ENCODE measurements at regions not wholly inside any gene's neighbourhood (a gene's known extent, or its start where the extent isn't known, plus 50 kb on each side); places are given as distances from the start of the nearest gene placed in this dataset.
"Not testable (repeated sequence)": the region's sequence is repeated elsewhere in the genome, so short reads cannot be mapped to it uniquely, and the experiment has no call there.

DNA sequence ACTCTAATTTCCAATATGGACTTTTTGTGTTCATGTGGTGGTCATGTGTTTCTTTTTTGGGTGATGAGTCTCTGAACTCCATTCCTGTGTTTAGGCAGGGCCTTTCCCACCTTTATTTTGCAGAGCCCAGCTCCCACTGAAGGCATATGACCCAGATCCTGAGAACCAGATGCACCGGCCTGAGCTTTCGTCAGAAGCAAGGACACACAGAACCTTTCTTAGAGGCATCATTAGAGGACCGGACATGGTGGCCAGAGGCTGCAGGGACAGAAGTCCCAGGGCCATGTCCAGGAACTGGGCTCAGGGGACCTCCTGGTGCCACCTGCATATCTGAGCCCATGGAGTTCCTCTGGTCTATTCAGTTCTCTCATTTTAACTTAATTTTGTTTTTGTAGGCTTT lies 200.9 kb upstream of the ZNF32 start:
- Histone ChIP-seq H3K9ac (ENCODE audit: low read length) (no peak overlapping the region), H3K4me1 (ENCODE audit: control insufficient read depth, insufficient read depth, low read length) (no peaks in the 10 kb centered on the region), H3K27me3 (ENCODE audit: control insufficient read depth, insufficient read depth, low read length) (no peaks in the 10 kb centered on the region)

GRCh38 chr10:43846968-43847367 lies 198.3 kb upstream of the ZNF32 start:
- H3K27ac ChIP-seq (ENCODE audit: low read depth, low read length): no peak overlapping the region
- no peak overlapping the region for H3K9ac ChIP-seq (ENCODE audit: low read length)

More for the DNA sequence above, 200.9 kb upstream of the ZNF32 start:
- Histone ChIP-seq H3K36me3 (ENCODE audit: control insufficient read depth, insufficient read depth, low read length) (no peaks in the 10 kb centered on the region), H3K4me3 (ENCODE audit: low read length) (no peak overlapping the region), H3K27ac (ENCODE audit: low read depth, low read length) (no peak overlapping the region)

DNA sequence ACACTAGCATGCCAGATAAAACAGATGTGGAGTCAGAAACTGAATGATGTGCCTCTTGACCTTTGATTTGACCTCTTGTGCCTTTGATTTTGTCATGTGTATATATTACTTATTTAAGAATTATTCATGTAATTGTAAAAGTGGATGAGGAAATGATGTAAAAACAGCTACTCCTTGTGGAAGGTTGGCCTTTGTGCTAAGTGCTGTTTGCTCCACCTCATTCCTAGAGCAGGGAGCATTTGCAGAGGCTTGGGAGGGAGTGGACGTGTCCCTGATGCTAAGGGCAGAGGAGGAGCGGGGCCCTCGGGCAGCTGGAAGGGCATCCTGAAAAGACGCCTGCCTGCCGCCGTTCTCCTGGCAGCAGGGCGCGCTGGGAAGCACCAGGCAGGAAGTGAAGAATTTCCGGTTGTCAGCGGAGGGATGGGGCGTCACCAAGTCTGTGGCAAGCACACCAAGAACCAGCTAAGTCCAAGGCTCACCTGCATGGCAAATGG lies 197.6 kb upstream of the ZNF32 start:
- Histone ChIP-seq H3K4me1 (ENCODE audit: control insufficient read depth, insufficient read depth, low read length) (no peaks in the 10 kb centered on the region), H3K9ac (ENCODE audit: low read length) (no peak overlapping the region), H3K4me3 (ENCODE audit: low read length) (no peak overlapping the region), H3K27ac (ENCODE audit: low read depth, low read length) (no peak overlapping the region), H3K36me3 (ENCODE audit: control insufficient read depth, insufficient read depth, low read length) (no peaks in the 10 kb centered on the region), H3K27me3 (ENCODE audit: control insufficient read depth, insufficient read depth, low read length) (no peaks in the 10 kb centered on the region)

More at GRCh38 chr10:43846968-43847367, 198.3 kb upstream of the ZNF32 start:
- Histone ChIP-seq H3K36me3 (ENCODE audit: control insufficient read depth, insufficient read depth, low read length) (no peaks in the 10 kb centered on the region), H3K27me3 (ENCODE audit: control insufficient read depth, insufficient read depth, low read length) (no peaks in the 10 kb centered on the region), H3K4me1 (ENCODE audit: control insufficient read depth, insufficient read depth, low read length) (no peaks in the 10 kb centered on the region), H3K4me3 (ENCODE audit: low read length) (no peak overlapping the region)

- Histone ChIP-seq H3K9ac (ENCODE audit: low read length) (no peak overlapping the region), H3K36me3 (ENCODE audit: control insufficient read depth, insufficient read depth, low read length) (no peaks in the 10 kb centered on the region), H3K4me1 (ENCODE audit: control insufficient read depth, insufficient read depth, low read length) (no peaks in the 10 kb centered on the region), H3K4me3 (ENCODE audit: low read length) (no peak overlapping the region), H3K27me3 (ENCODE audit: control insufficient read depth, insufficient read depth, low read length) (no peaks in the 10 kb centered on the region), H3K27ac (ENCODE audit: low read depth, low read length) (no peak overlapping the region)
Observed at GRCh38 chr10:43845121-43845520, 196.4 kb upstream of the ZNF32 start.

DNA sequence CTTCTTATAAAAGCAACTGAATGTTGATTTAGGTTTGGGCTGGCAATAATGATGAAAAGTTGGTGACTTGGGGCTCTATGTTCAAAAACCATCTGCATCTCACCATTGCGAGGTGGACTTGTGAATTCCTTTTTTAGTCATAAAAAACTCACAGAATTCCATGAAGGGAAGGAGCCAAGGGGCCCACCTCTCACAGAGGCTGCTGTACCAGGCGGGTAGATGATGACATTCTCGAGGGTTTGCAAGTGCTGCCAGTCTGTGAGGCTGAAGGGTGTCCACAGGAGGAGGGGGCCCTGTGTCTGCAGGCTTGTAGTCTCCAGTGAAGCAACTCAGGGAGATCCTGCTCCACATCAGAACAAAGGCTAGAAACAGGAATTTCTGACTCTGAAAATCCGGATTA lies 195.5 kb upstream of the ZNF32 start:
- H3K9ac ChIP-seq (ENCODE audit: low read length): no peak overlapping the region
- no peaks in the 10 kb centered on the region for H3K27me3 ChIP-seq (ENCODE audit: control insufficient read depth, insufficient read depth, low read length)
- no peak overlapping the region for H3K27ac ChIP-seq (ENCODE audit: low read depth, low read length)
- no peaks in the 10 kb centered on the region for H3K4me1 ChIP-seq (ENCODE audit: control insufficient read depth, insufficient read depth, low read length)
- no peak overlapping the region for H3K4me3 ChIP-seq (ENCODE audit: low read length)
- no peaks in the 10 kb centered on the region for H3K36me3 ChIP-seq (ENCODE audit: control insufficient read depth, insufficient read depth, low read length)

DNA sequence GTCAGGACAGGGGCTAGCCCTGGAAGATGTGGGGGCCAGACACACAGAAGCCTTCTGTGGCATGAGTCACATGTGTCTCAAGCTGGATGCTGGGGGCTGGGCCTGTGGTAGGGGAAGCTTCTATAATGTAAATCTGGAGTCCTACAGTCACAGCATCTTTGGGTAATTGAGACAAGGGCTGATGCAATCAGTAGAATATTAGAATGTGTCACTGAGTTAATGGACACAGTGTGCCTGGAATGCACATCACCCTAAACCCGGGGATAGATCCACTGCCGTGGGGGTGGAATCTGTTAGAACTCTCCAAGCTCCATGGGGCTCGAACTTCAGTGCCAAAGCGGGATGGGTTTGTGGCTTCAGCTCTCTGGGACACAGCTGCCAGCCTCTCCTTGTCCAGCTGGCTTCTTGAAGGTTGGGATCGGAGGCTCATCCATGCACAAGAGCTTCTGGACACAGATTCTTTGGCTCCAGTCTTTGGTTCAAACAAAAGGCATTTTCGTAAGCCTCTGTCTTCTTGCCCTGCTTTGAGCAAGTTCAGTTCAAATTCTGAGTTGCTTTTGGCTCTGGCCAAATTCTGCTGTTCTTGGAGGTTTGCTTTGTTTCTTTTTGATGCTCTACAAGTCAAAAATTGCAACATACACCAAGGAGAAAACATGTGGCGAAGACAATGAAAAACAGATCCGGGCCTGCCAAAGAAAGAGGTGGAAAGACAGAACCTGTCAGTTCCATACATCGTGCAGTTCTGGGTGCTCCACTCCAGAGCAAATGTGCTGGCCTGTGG lies 194.8 kb upstream of the ZNF32 start:
- Histone ChIP-seq H3K9ac (ENCODE audit: low read length) (no peak overlapping the region), H3K36me3 (ENCODE audit: control insufficient read depth, insufficient read depth, low read length) (no peaks in the 10 kb centered on the region), H3K4me3 (ENCODE audit: low read length) (no peak overlapping the region), H3K27ac (ENCODE audit: low read depth, low read length) (no peak overlapping the region), H3K4me1 (ENCODE audit: control insufficient read depth, insufficient read depth, low read length) (no peaks in the 10 kb centered on the region), H3K27me3 (ENCODE audit: control insufficient read depth, insufficient read depth, low read length) (no peaks in the 10 kb centered on the region)

GRCh38 chr10:43842496-43842895 lies 193.8 kb upstream of the ZNF32 start:
- Histone ChIP-seq H3K4me3 (ENCODE audit: low read length) (no peak overlapping the region), H3K27ac (ENCODE audit: low read depth, low read length) (no peak overlapping the region), H3K36me3 (ENCODE audit: control insufficient read depth, insufficient read depth, low read length) (no peaks in the 10 kb centered on the region), H3K4me1 (ENCODE audit: control insufficient read depth, insufficient read depth, low read length) (no peaks in the 10 kb centered on the region), H3K9ac (ENCODE audit: low read length) (no peak overlapping the region), H3K27me3 (ENCODE audit: control insufficient read depth, insufficient read depth, low read length) (no peaks in the 10 kb centered on the region)

DNA sequence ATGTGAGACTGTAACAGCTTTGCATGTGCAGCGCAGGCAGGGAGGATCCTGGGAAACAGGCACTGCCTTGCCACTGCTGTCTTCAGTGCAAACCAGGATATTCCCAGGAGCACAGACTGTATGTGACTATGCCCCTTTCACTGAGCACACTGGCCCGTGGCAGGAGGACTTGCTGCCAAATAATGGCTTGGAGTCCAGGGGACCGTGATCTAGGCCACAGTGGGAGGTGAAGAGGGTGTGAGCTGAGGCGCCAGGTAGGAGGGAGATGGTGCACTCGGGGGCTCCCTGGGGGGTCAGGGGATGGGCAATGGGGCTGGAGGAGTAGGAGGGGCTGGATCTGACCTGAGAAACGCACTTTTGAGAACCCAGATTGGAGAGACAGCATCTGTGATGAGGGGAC lies 193.4 kb upstream of the ZNF32 start:
- Histone ChIP-seq H3K36me3 (ENCODE audit: control insufficient read depth, insufficient read depth, low read length) (no peaks in the 10 kb centered on the region), H3K4me1 (ENCODE audit: control insufficient read depth, insufficient read depth, low read length) (no peaks in the 10 kb centered on the region), H3K27ac (ENCODE audit: low read depth, low read length) (no peak overlapping the region), H3K4me3 (ENCODE audit: low read length) (no peak overlapping the region), H3K27me3 (ENCODE audit: control insufficient read depth, insufficient read depth, low read length) (no peaks in the 10 kb centered on the region), H3K9ac (ENCODE audit: low read length) (no peak overlapping the region)

GRCh38 chr10:43839973-43840372 lies 191.3 kb upstream of the ZNF32 start:
- Histone ChIP-seq H3K9ac (ENCODE audit: low read length) (no peak overlapping the region), H3K4me3 (ENCODE audit: low read length) (no peak overlapping the region), H3K27ac (ENCODE audit: low read depth, low read length) (no peak overlapping the region), H3K4me1 (ENCODE audit: control insufficient read depth, insufficient read depth, low read length) (no peaks in the 10 kb centered on the region), H3K36me3 (ENCODE audit: control insufficient read depth, insufficient read depth, low read length) (no peaks in the 10 kb centered on the region), H3K27me3 (ENCODE audit: control insufficient read depth, insufficient read depth, low read length) (no peaks in the 10 kb centered on the region)

DNA sequence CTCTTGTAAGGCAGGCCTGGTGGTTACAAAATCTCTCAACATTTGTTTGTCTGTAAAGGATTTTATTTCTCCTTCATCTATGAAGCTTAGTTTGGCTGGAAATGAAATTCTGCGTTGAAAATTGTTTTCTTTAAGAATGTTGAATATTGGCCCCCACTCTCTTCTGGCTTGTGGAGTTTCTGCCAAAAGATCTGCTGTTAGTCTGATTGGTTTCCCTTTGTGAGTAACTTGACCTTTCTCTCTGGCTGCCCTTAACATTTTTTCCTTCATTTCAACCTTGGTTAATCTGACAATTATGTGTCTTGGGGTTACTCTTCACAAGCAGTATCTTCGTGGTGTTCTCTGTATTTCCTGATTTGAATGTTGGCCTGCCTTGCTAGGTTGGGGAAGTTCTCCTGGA lies 186.1 kb upstream of the ZNF32 start:
- H3K27me3 ChIP-seq (ENCODE audit: control insufficient read depth, insufficient read depth, low read length); H3K4me1 ChIP-seq (ENCODE audit: control insufficient read depth, insufficient read depth, low read length); H3K9ac ChIP-seq (ENCODE audit: low read length): not testable (repeated sequence)

GRCh38 chr10:43827853-43828252 lies 179.2 kb upstream of the ZNF32 start:
- Histone ChIP-seq H3K9ac (ENCODE audit: low read length) (no peak overlapping the region), H3K4me1 (ENCODE audit: control insufficient read depth, insufficient read depth, low read length) (peaks cover 5% of the 10 kb centered on the region), H3K36me3 (ENCODE audit: control insufficient read depth, insufficient read depth, low read length) (no peaks in the 10 kb centered on the region), H3K4me3 (ENCODE audit: low read length) (no peak overlapping the region), H3K27ac (ENCODE audit: low read depth, low read length) (no peak overlapping the region), H3K27me3 (ENCODE audit: control insufficient read depth, insufficient read depth, low read length) (no peaks in the 10 kb centered on the region)

More for the DNA sequence above, 186.1 kb upstream of the ZNF32 start:
- not testable (repeated sequence) for H3K36me3 ChIP-seq (ENCODE audit: control insufficient read depth, insufficient read depth, low read length); H3K4me3 ChIP-seq (ENCODE audit: low read length); H3K27ac ChIP-seq (ENCODE audit: low read depth, low read length)

DNA sequence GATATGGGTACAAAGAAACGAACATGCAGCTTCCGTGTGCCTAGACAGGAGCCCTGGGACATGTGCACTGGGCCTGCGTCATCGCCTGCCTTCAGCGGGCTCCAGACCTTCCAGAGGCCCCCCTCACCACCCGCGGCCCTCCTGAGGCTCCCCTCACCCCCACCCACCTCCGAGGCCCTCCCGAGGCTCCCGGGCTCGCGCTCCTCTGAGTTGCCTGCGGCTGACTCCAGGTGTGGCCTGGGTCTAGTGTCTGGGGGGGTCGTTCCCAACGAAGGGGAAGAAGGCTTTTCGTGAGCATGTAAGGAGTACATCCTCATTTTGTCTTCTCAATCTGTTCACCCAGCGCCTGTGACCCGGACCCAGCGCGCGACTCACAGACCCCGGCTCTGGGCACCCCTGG lies 177.3 kb upstream of the ZNF32 start:
- no peak overlapping the region for H3K4me3 ChIP-seq (ENCODE audit: low read length)
- no peak overlapping the region for H3K27ac ChIP-seq (ENCODE audit: low read depth, low read length)
- no peaks in the 10 kb centered on the region for H3K27me3 ChIP-seq (ENCODE audit: control insufficient read depth, insufficient read depth, low read length)
- H3K4me1 ChIP-seq (ENCODE audit: control insufficient read depth, insufficient read depth, low read length): peaks cover 9% of the 10 kb centered on the region
- no peak overlapping the region for H3K9ac ChIP-seq (ENCODE audit: low read length)
- no peaks in the 10 kb centered on the region for H3K36me3 ChIP-seq (ENCODE audit: control insufficient read depth, insufficient read depth, low read length)

DNA sequence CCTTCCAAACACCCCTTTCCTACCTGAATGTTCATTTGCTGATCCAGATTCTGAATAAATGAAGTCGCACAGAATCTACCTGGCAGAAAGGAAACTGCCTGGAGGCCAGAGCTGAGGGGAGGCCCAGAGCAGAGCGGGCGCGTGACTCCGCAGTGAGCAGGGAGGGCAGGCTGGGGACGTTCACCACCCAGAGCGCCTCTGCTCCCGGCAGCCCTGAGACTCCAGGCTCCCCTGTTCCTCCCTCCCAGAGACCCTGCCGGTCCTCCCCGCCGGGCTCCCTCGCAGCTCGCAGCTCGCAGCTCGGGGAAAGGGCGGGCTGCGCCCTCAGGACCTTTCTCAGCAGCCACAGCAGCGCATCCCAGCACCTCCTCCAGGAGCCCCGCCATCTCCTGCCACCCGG lies 176.7 kb upstream of the ZNF32 start:
- Histone ChIP-seq H3K4me1 (ENCODE audit: control insufficient read depth, insufficient read depth, low read length) (peaks cover 9% of the 10 kb centered on the region), H3K27me3 (ENCODE audit: control insufficient read depth, insufficient read depth, low read length) (no peaks in the 10 kb centered on the region), H3K36me3 (ENCODE audit: control insufficient read depth, insufficient read depth, low read length) (no peaks in the 10 kb centered on the region), H3K9ac (ENCODE audit: low read length) (no peak overlapping the region), H3K27ac (ENCODE audit: low read depth, low read length) (peak overlapping the region; percentile 67), H3K4me3 (ENCODE audit: low read length) (no peak overlapping the region)
